CD4-positive, CD25-positive, alpha-beta regulatory T cell (primary cell): ENCODE measurements at regions not wholly inside any gene's neighbourhood (a gene's known extent, or its start where the extent isn't known, plus 50 kb on each side); places are given as distances from the start of the nearest gene placed in this dataset.

Experiments used
- ATAC-seq, 2 donors: fragments of 150-1000 bp; cut with Tn5 transposase; one replicate each; pipeline ENCODE4 v1.10.0; 2021; ENCODE audit warnings: low read depth in 2 of 2, moderate number of reproducible peaks in 2 of 2, moderate library complexity in 1 of 2
- DNase-seq, 3 donors: peaks; one replicate each; pipeline versions ENCODE4 v3.0.0 to v3.0.0-alpha.2; 2012 to 2022; ENCODE audit warnings: mixed read lengths in 1 of 3
- H3K27ac ChIP-seq: one replicate; pipeline ENCODE4 v1.7.0; 2013; ENCODE audit warnings: mild to moderate bottlenecking, low read length; ENCODE audit not compliant: insufficient read depth, poor library complexity, severe bottlenecking
- H3K27me3 ChIP-seq: one replicate; pipeline ENCODE4 v1.7.0; 2013; ENCODE audit warnings: low read length; ENCODE audit not compliant: control insufficient read depth, insufficient read depth
- H3K36me3 ChIP-seq: one replicate; pipeline ENCODE4 v1.7.0; 2013; ENCODE audit warnings: mild to moderate bottlenecking, low read length, moderate library complexity; ENCODE audit not compliant: control insufficient read depth, insufficient read depth
- H3K4me1 ChIP-seq: 2 replicates; pipeline ENCODE4 v1.7.0; 2013; ENCODE audit warnings: mild to moderate bottlenecking, low read length; ENCODE audit not compliant: insufficient read depth, control insufficient read depth, poor library complexity, severe bottlenecking
- H3K4me3 ChIP-seq: one replicate; pipeline ENCODE4 v1.7.0; 2013; ENCODE audit warnings: low read depth, mild to moderate bottlenecking, low read length, moderate library complexity
- H3K9me3 ChIP-seq, 2 experiments: 1 replicate in 1 of 2; 2 replicates in 1 of 2; pipeline ENCODE4 v1.7.0; 2013; ENCODE audit warnings: low read length in 2 of 2, mild to moderate bottlenecking in 1 of 2, moderate library complexity in 1 of 2; ENCODE audit not compliant: control insufficient read depth in 2 of 2
- H3K27ac Mint-ChIP-seq, 3 donors: one replicate each; pipeline ENCODE4 v1.8.0; 2020 to 2022; ENCODE audit warnings: mild to moderate bottlenecking in 3 of 3, mixed read lengths in 3 of 3, moderate library complexity in 2 of 3
- H3K27me3 Mint-ChIP-seq: one replicate; pipeline ENCODE4 v1.8.0; 2022; ENCODE audit warnings: mild to moderate bottlenecking, mixed read lengths
- H3K36me3 Mint-ChIP-seq: one replicate; pipeline ENCODE4 v1.8.0; 2020; ENCODE audit warnings: mixed read lengths
- H3K4me1 Mint-ChIP-seq, 4 donors: one replicate each; pipeline ENCODE4 v1.8.0; 2020 to 2022; ENCODE audit warnings: mixed read lengths in 4 of 4, mild to moderate bottlenecking in 1 of 4
- H3K4me3 Mint-ChIP-seq, 4 donors: one replicate each; pipeline ENCODE4 v1.8.0; 2020 to 2022; ENCODE audit warnings: mild to moderate bottlenecking in 4 of 4, mixed read lengths in 4 of 4, moderate library complexity in 3 of 4
- H3K9me3 Mint-ChIP-seq, 7 donors: one replicate each; pipeline ENCODE4 v1.8.0; 2020 to 2022; ENCODE audit warnings: mixed read lengths in 7 of 7, mild to moderate bottlenecking in 3 of 7, moderate library complexity in 2 of 7

- peaks cover 5 to 8% of the 10 kb centered on the region in 2 experiments for H3K9me3 ChIP-seq
- H3K27ac Mint-ChIP-seq: no peak overlapping the region
- H3K36me3 ChIP-seq: no peaks in the 10 kb centered on the region
- peaks cover 1 to 26% (median 5%) of the 10 kb centered on the region in 7 donors for H3K9me3 Mint-ChIP-seq
- no peak overlapping the region for H3K4me3 Mint-ChIP-seq
- no peak overlapping the region for H3K27ac ChIP-seq
- no peaks in the 10 kb centered on the region for H3K27me3 ChIP-seq
- no peak for DNase-seq
- H3K4me1 Mint-ChIP-seq: no peaks in the 10 kb centered on the region
- no peaks in the 10 kb centered on the region for H3K4me1 ChIP-seq
- no peak overlapping the region for H3K4me3 ChIP-seq
- no peaks in the 10 kb centered on the region for H3K27me3 Mint-ChIP-seq
- no peaks in the 10 kb centered on the region for H3K36me3 Mint-ChIP-seq
- no peak for ATAC-seq
Observed at GRCh38 chr18:66995270-66995669, 391.4 kb upstream of the CDH19 start.

- Histone ChIP-seq H3K27me3 (no peaks in the 10 kb centered on the region), H3K27ac (no peak overlapping the region), H3K36me3 (no peaks in the 10 kb centered on the region), H3K9me3 (peaks cover 5 to 12% of the 10 kb centered on the region in 2 experiments), H3K4me1 (no peaks in the 10 kb centered on the region), H3K4me3 (no peak overlapping the region)
- Mint-ChIP-seq H3K9me3 (peaks cover 1 to 26% (median 4%) of the 10 kb centered on the region in 7 donors), H3K36me3 (no peaks in the 10 kb centered on the region), H3K4me3 (no peak overlapping the region), H3K27ac (no peak overlapping the region), H3K4me1 (no peaks in the 10 kb centered on the region), H3K27me3 (no peaks in the 10 kb centered on the region)
- DNase-seq (no peak), ATAC-seq (no peak)
Observed at GRCh38 chr18:66994790-66995189, 390.9 kb upstream of the CDH19 start.

- H3K4me3 ChIP-seq: no peak overlapping the region
- no peaks in the 10 kb centered on the region for H3K4me1 ChIP-seq
- H3K36me3 Mint-ChIP-seq: no peaks in the 10 kb centered on the region
- no peaks in the 10 kb centered on the region for H3K36me3 ChIP-seq
- H3K27me3 ChIP-seq: no peaks in the 10 kb centered on the region
- no peak overlapping the region for H3K27ac ChIP-seq
- peaks cover 1 to 28% (median 4%) of the 10 kb centered on the region in 7 donors for H3K9me3 Mint-ChIP-seq
- peaks cover 5 to 12% of the 10 kb centered on the region in 2 experiments for H3K9me3 ChIP-seq
- H3K4me3 Mint-ChIP-seq: no peak overlapping the region
- H3K4me1 Mint-ChIP-seq: no peaks in the 10 kb centered on the region
- no peak overlapping the region for H3K27ac Mint-ChIP-seq
- ATAC-seq (no peak), DNase-seq (no peak)
- H3K27me3 Mint-ChIP-seq: no peaks in the 10 kb centered on the region
Observed at GRCh38 chr18:66993492-66993891, 389.6 kb upstream of the CDH19 start.

- DNase-seq: no peak
- no peak for ATAC-seq
- H3K4me3 ChIP-seq: no peak overlapping the region
- H3K4me3 Mint-ChIP-seq: no peak overlapping the region
- no peaks in the 10 kb centered on the region for H3K27me3 Mint-ChIP-seq
- H3K27ac ChIP-seq: no peak overlapping the region
- H3K36me3 ChIP-seq: no peaks in the 10 kb centered on the region
- H3K27me3 ChIP-seq: no peaks in the 10 kb centered on the region
- no peaks in the 10 kb centered on the region for H3K4me1 Mint-ChIP-seq
- no peak overlapping the region for H3K27ac Mint-ChIP-seq
- H3K36me3 Mint-ChIP-seq: no peaks in the 10 kb centered on the region
- no peaks in the 10 kb centered on the region for H3K4me1 ChIP-seq
- H3K9me3 Mint-ChIP-seq: peaks cover 2 to 37% (median 4%) of the 10 kb centered on the region in 7 donors
- H3K9me3 ChIP-seq: peaks cover 5 to 12% of the 10 kb centered on the region in 2 experiments
Observed at GRCh38 chr18:66990909-66991308, 387.0 kb upstream of the CDH19 start.

GRCh38 chr18:66979009-66979408 is 375.1 kb upstream of the CDH19 start:
- H3K9me3 Mint-ChIP-seq: peaks cover 2 to 15% (median 4%) of the 10 kb centered on the region in 7 donors
- no peak overlapping the region for H3K4me3 Mint-ChIP-seq
- Histone ChIP-seq H3K4me1 (no peaks in the 10 kb centered on the region), H3K36me3 (no peaks in the 10 kb centered on the region), H3K9me3 (no peaks in the 10 kb centered on the region), H3K27me3 (no peaks in the 10 kb centered on the region), H3K4me3 (no peak overlapping the region), H3K27ac (no peak overlapping the region)
- no peak overlapping the region for H3K27ac Mint-ChIP-seq
- no peaks in the 10 kb centered on the region for H3K27me3 Mint-ChIP-seq
- H3K36me3 Mint-ChIP-seq: no peaks in the 10 kb centered on the region
- DNase-seq (no peak), ATAC-seq (no peak)
- H3K4me1 Mint-ChIP-seq: no peaks in the 10 kb centered on the region

- Mint-ChIP-seq H3K9me3 (peaks cover 2 to 28% (median 5%) of the 10 kb centered on the region in 7 donors), H3K27ac (no peak overlapping the region), H3K36me3 (no peaks in the 10 kb centered on the region), H3K4me1 (no peaks in the 10 kb centered on the region), H3K4me3 (no peak overlapping the region), H3K27me3 (no peaks in the 10 kb centered on the region)
- Histone ChIP-seq H3K9me3 (no peaks in the 10 kb centered on the region), H3K27ac (no peak overlapping the region), H3K4me3 (no peak overlapping the region), H3K36me3 (no peaks in the 10 kb centered on the region), H3K27me3 (no peaks in the 10 kb centered on the region), H3K4me1 (no peaks in the 10 kb centered on the region)
- ATAC-seq: no peak
- no peak for DNase-seq
Observed at GRCh38 chr18:66972681-66973080, 368.8 kb upstream of the CDH19 start.

GRCh38 chr18:66971960-66972359 is 368.1 kb upstream of the CDH19 start:
- H3K36me3 Mint-ChIP-seq: no peaks in the 10 kb centered on the region
- no peak overlapping the region for H3K4me3 ChIP-seq
- H3K4me1 ChIP-seq: no peaks in the 10 kb centered on the region
- H3K27me3 Mint-ChIP-seq: no peaks in the 10 kb centered on the region
- no peak for ATAC-seq
- no peak for DNase-seq
- no peak overlapping the region for H3K27ac Mint-ChIP-seq
- H3K4me1 Mint-ChIP-seq: no peaks in the 10 kb centered on the region
- no peak overlapping the region for H3K4me3 Mint-ChIP-seq
- H3K27ac ChIP-seq: no peak overlapping the region
- no peaks in the 10 kb centered on the region for H3K27me3 ChIP-seq
- H3K36me3 ChIP-seq: no peaks in the 10 kb centered on the region
- no peaks in the 10 kb centered on the region for H3K9me3 ChIP-seq
- H3K9me3 Mint-ChIP-seq: peaks cover 3 to 28% (median 5%) of the 10 kb centered on the region in 7 donors

GRCh38 chr18:66966171-66966570 is 362.3 kb upstream of the CDH19 start:
- Mint-ChIP-seq H3K9me3 (peaks cover 2 to 19% (median 5%) of the 10 kb centered on the region in 7 donors), H3K36me3 (no peaks in the 10 kb centered on the region), H3K27ac (no peak overlapping the region), H3K4me1 (no peaks in the 10 kb centered on the region), H3K27me3 (no peaks in the 10 kb centered on the region), H3K4me3 (no peak overlapping the region)
- Histone ChIP-seq H3K4me1 (no peaks in the 10 kb centered on the region), H3K27me3 (no peaks in the 10 kb centered on the region), H3K4me3 (no peak overlapping the region), H3K36me3 (no peaks in the 10 kb centered on the region), H3K27ac (no peak overlapping the region), H3K9me3 (peaks cover 0 to 1% of the 10 kb centered on the region in 2 experiments)
- DNase-seq: no peak
- ATAC-seq: no peak
